Tibial nerve (tissue), 4 donors: ENCODE measurements at regions not wholly inside any gene's neighbourhood (a gene's known extent, or its start where the extent isn't known, plus 50 kb on each side); places are given as distances from the start of the nearest gene placed in this dataset.

Experiments
- EP300 ChIP-seq, 2 donors: sonication (generic); formaldehyde crosslinking; IDR thresholded peaks; one replicate each; pipeline ENCODE4 v1.6.1; 2017; ENCODE audit warnings: antibody characterized with exemption in 2 of 2, mild to moderate bottlenecking in 1 of 2
- POLR2A ChIP-seq, 2 donors: fragments of 450-650 bp; IDR thresholded peaks; one replicate each; pipeline ENCODE4 v1.6.1; 2017; ENCODE audit warnings: antibody characterized with exemption in 2 of 2, mild to moderate bottlenecking in 2 of 2, moderate library complexity in 2 of 2
- TF ChIP-seq, protein P1 (sequence below), 5 experiments: fragments of 200-600 bp in 3 of 5; fragments of 450-650 bp in 2 of 5; sonication (generic) in 3 of 5; IDR thresholded peaks; one replicate each; pipeline ENCODE4 v1.5.1; 2016 to 2019; ENCODE audit warnings: antibody characterized with exemption in 5 of 5, mild to moderate bottlenecking in 3 of 5, moderate library complexity in 2 of 5

DNA sequence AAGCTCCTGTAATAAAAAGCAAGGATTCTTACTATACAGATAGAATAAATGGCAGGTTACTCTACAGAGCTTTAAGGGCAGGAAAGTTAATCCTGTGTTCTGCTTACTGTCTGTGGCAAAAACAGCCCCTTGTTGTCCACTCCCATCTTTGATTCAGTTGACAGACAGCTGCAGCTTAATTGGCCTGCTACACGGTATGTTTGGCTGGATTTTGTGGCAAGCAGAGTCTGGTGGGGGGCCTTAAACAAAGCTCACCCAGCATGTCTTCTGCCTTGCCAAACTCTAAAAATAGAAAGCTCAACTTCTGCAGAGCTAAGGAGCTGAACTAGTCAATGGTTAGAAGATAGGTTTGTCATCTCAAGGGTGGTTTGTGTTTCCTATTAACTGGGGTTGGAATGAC, 407.2 kb downstream of the HLX start:
- TF ChIP-seq, protein P1, sequence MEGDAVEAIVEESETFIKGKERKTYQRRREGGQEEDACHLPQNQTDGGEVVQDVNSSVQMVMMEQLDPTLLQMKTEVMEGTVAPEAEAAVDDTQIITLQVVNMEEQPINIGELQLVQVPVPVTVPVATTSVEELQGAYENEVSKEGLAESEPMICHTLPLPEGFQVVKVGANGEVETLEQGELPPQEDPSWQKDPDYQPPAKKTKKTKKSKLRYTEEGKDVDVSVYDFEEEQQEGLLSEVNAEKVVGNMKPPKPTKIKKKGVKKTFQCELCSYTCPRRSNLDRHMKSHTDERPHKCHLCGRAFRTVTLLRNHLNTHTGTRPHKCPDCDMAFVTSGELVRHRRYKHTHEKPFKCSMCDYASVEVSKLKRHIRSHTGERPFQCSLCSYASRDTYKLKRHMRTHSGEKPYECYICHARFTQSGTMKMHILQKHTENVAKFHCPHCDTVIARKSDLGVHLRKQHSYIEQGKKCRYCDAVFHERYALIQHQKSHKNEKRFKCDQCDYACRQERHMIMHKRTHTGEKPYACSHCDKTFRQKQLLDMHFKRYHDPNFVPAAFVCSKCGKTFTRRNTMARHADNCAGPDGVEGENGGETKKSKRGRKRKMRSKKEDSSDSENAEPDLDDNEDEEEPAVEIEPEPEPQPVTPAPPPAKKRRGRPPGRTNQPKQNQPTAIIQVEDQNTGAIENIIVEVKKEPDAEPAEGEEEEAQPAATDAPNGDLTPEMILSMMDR (IDR thresholded peaks at IDR 0.05): no peak
- TF ChIP-seq POLR2A (IDR thresholded peaks at IDR 0.05) (no peak), EP300 (IDR thresholded peaks at IDR 0.05) (no peak)
